ENCODE measurements at regions not wholly inside any gene's neighbourhood (a gene's known extent, or its start where the extent isn't known, plus 50 kb on each side); places are given as distances from the start of the nearest gene placed in this dataset.

DNA sequence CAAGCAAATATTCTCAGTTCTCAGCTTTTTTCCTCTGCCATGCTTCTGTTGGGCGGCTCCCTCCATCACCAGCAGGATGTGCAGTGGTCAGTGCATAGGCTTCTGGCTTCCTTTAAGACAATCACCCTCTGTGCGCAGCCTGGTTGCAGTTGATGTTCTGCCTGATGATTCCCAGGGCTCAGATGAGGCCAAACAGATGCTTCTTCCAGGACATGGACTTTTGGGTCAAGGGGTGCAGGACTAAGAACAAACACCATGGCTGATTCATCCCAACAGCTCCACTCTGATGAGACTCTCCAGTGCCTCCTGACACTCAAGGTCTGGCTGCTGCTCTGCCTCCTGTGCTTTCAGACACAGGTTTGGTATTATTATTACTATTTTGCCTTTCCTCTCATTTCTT is 554.8 kb upstream of the CDH4 start:
- Histone ChIP-seq H3K4me3 (no peak overlapping the region), H3K27me3 (ENCODE audit: control insufficient read depth in 3 of 3, insufficient read depth in 3 of 3, low read length in 2 of 3) (peaks cover 0 to 4% (median 0%) of the 10 kb centered on the region in 3 donors), H3K9ac (ENCODE audit: insufficient read depth in 1 of 2, low read length in 2 of 2) (no peak overlapping the region), H3K9me3 (ENCODE audit: control insufficient read depth in 4 of 4, insufficient read depth in 3 of 4, low read length in 3 of 4) (peaks cover 0 to 2% (median 0%) of the 10 kb centered on the region in 4 donors), H3K27ac (ENCODE audit: low read depth in 1 of 2, low read length in 1 of 2) (no peak overlapping the region), H3K4me1 (ENCODE audit: control insufficient read depth in 5 of 5, insufficient read depth in 5 of 5, low read length in 5 of 5) (no peaks in the 10 kb centered on the region), H3K36me3 (ENCODE audit: control insufficient read depth in 4 of 4, insufficient read depth in 4 of 4, low read length in 4 of 4) (no peaks in the 10 kb centered on the region)
- TF ChIP-seq, protein P1, sequence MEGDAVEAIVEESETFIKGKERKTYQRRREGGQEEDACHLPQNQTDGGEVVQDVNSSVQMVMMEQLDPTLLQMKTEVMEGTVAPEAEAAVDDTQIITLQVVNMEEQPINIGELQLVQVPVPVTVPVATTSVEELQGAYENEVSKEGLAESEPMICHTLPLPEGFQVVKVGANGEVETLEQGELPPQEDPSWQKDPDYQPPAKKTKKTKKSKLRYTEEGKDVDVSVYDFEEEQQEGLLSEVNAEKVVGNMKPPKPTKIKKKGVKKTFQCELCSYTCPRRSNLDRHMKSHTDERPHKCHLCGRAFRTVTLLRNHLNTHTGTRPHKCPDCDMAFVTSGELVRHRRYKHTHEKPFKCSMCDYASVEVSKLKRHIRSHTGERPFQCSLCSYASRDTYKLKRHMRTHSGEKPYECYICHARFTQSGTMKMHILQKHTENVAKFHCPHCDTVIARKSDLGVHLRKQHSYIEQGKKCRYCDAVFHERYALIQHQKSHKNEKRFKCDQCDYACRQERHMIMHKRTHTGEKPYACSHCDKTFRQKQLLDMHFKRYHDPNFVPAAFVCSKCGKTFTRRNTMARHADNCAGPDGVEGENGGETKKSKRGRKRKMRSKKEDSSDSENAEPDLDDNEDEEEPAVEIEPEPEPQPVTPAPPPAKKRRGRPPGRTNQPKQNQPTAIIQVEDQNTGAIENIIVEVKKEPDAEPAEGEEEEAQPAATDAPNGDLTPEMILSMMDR (IDR thresholded peaks at IDR 0.05; ENCODE audit: control extremely low read depth, extremely low read depth) = no peak
- 88 to 93% methylated on average over 2 of the region's 2 CpGs for WGBS, 2 donors
- DNase-seq (no peak), ATAC-seq (ENCODE audit: insufficient read depth, low FRiP score) (no peak)

DNA sequence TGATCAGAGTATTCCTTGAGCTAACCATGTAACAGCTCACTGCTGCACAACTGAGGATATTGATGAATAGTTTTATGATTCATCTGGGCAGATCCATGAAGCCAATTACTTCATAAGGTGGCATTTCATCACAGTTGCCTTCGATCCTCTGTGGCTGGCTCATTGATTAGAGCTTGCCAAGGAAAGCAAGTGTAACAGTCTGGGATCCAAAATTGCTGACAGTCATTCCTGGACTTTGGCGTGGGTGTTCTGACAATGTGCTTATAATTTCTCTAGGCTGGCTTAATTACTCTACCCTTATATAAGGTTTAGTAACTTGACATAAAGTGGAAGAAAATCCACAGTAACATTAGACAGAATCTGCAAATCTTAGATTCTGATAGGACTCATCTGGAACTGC is 551.3 kb upstream of the CDH4 start:
- ATAC-seq (ENCODE audit: insufficient read depth, low FRiP score) = no peak

DNA sequence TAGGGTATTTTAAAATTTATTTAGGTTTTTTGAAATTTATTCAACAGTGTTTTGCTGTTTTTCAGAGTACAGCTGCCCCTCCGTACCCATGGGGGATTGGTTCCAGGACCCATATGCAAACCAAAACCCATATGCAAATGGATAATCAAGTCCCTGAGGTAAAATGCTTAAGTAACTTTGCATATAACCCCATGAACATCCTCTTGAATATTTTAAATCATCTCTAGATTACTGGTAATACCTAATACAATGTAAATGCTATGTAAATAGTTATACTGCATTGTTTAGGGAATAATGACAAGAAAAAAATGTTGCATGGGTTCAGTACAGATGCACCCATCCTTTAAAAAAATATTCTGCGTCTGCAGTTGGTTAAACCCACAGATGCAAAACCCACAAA is 547.9 kb upstream of the CDH4 start:
- Histone ChIP-seq H3K4me1 (ENCODE audit: control insufficient read depth in 5 of 5, insufficient read depth in 5 of 5, low read length in 5 of 5) (no peaks in the 10 kb centered on the region), H3K36me3 (ENCODE audit: control insufficient read depth in 4 of 4, insufficient read depth in 4 of 4, low read length in 4 of 4) (no peaks in the 10 kb centered on the region), H3K9me3 (ENCODE audit: control insufficient read depth in 4 of 4, insufficient read depth in 3 of 4, low read length in 3 of 4) (no peaks in the 10 kb centered on the region), H3K9ac (ENCODE audit: insufficient read depth in 1 of 2, low read length in 2 of 2) (no peak overlapping the region), H3K4me3 (no peak overlapping the region), H3K27ac (ENCODE audit: low read depth in 1 of 2, low read length in 1 of 2) (no peak overlapping the region), H3K27me3 (ENCODE audit: control insufficient read depth in 3 of 3, insufficient read depth in 3 of 3, low read length in 2 of 3) (peaks cover 0 to 4% (median 0%) of the 10 kb centered on the region in 3 donors)
- DNase-seq (no peak), ATAC-seq (ENCODE audit: insufficient read depth, low FRiP score) (no peak)
- TF ChIP-seq, protein P1 (IDR thresholded peaks at IDR 0.05; ENCODE audit: control extremely low read depth, extremely low read depth) = no peak
- WGBS, 2 donors = 86 to 97% methylated on average over 2 of the region's 2 CpGs

More for the DNA sequence above, 551.3 kb upstream of the CDH4 start:
- TF ChIP-seq, protein P1 (IDR thresholded peaks at IDR 0.05; ENCODE audit: control extremely low read depth, extremely low read depth) = no peak
- Histone ChIP-seq H3K27me3 (ENCODE audit: control insufficient read depth in 3 of 3, insufficient read depth in 3 of 3, low read length in 2 of 3) (peaks cover 0 to 4% (median 0%) of the 10 kb centered on the region in 3 donors), H3K4me1 (ENCODE audit: control insufficient read depth in 5 of 5, insufficient read depth in 5 of 5, low read length in 5 of 5) (no peaks in the 10 kb centered on the region), H3K27ac (ENCODE audit: low read depth in 1 of 2, low read length in 1 of 2) (no peak overlapping the region), H3K36me3 (ENCODE audit: control insufficient read depth in 4 of 4, insufficient read depth in 4 of 4, low read length in 4 of 4) (no peaks in the 10 kb centered on the region), H3K9ac (ENCODE audit: insufficient read depth in 1 of 2, low read length in 2 of 2) (no peak overlapping the region), H3K9me3 (ENCODE audit: control insufficient read depth in 4 of 4, insufficient read depth in 3 of 4, low read length in 3 of 4) (peaks cover 0 to 2% (median 0%) of the 10 kb centered on the region in 4 donors), H3K4me3 (no peak overlapping the region)
- WGBS, 2 donors = 78 to 86% methylated on average over 2 of the region's 2 CpGs
- DNase-seq = no peak

DNA sequence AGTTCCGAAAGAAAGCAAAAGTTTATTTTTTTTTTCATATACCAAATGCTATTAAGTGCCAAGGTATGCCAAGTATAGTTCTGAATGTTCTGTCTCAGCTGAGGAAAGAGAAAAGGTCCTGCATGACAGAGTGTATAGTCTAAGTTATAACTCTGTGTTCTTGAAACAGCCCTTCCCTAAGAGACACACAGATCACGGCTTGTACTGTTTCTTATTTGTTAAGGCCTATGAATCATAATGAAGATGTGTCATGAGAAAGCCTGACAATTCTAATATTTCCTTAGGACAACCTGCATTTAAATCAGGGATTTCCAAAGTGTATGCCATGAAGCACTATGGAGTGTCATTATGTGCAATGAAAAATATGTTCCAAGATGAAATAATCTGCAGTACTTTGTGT is 538.7 kb upstream of the CDH4 start:
- H3K4me1 ChIP-seq (ENCODE audit: control insufficient read depth in 5 of 5, insufficient read depth in 5 of 5, low read length in 5 of 5) = no peaks in the 10 kb centered on the region
- DNase-seq (no peak), ATAC-seq (ENCODE audit: insufficient read depth, low FRiP score) (no peak)
- H3K27me3 ChIP-seq (ENCODE audit: control insufficient read depth in 3 of 3, insufficient read depth in 3 of 3, low read length in 2 of 3) = no peaks in the 10 kb centered on the region
- H3K9me3 ChIP-seq (ENCODE audit: control insufficient read depth in 4 of 4, insufficient read depth in 3 of 4, low read length in 3 of 4) = peaks cover 0 to 3% (median 0%) of the 10 kb centered on the region in 4 donors
- no peaks in the 10 kb centered on the region for H3K36me3 ChIP-seq (ENCODE audit: control insufficient read depth in 4 of 4, insufficient read depth in 4 of 4, low read length in 4 of 4)
- no peak overlapping the region for H3K27ac ChIP-seq (ENCODE audit: low read depth in 1 of 2, low read length in 1 of 2)
- 84 to 90% methylated on average over 2 of the region's 2 CpGs for WGBS, 2 donors
- TF ChIP-seq, protein P1 (IDR thresholded peaks at IDR 0.05; ENCODE audit: control extremely low read depth, extremely low read depth) = no peak
- H3K9ac ChIP-seq (ENCODE audit: insufficient read depth in 1 of 2, low read length in 2 of 2) = no peak overlapping the region
- no peak overlapping the region for H3K4me3 ChIP-seq

All from lung (tissue), 11 donors.